Globus pallidus (tissue), 1 donor: ENCODE measurements at regions not wholly inside any gene's neighbourhood (a gene's known extent, or its start where the extent isn't known, plus 50 kb on each side); places are given as distances from the start of the nearest gene placed in this dataset.

Source experiments
- DNase-seq: peaks from one replicate; pipeline ENCODE4 v3.0.0-alpha.2; 2015; ENCODE audit warnings: low spot score

- no peak for DNase-seq
Observed at GRCh38 chr1:62988867-62989266, 204.9 kb downstream of the ATG4C start.

DNA sequence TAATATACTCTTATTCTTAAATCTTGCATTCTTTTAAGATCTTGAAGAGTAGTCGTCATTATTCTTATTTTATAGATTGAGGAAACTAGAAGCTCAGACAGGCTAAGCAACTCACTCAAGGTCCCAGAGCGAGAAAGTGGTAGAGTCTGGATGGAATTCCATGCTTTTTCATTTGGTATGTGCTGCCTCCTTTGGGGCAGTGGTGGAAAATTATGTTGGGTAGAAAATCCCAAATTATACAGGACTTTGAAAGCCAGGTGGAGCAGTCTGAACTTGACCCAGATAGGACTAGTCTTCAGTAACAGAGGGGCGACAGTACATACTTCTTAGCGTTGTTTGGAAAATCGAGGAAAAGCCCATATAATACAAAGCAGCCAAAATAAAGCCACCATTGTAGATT lies 205.6 kb downstream of the ATG4C start:
- DNase-seq, result peak; percentile 10

DNA sequence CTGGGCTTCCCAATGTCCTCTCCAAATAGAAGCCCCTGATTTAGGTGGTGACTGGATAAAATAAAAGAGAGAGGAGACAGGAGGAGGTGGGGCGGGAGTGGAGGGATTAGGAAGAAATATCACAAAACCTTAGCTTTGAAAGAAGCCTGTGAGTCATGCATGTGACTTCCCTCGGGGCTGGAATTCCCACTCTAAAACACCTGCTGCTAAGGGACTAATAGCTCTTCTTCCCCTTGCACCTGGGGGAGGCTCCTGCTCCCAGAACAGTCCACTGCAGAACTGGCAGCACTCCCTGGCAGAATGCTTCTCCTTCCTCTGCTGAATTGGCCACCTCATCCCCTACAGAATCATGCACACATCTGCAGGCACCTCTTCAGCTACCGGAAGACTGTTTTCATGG lies 207.2 kb downstream of the ATG4C start:
- DNase-seq, result no peak

GRCh38 chr1:62993844-62994243 lies 209.9 kb downstream of the ATG4C start:
- DNase-seq, result no peak

DNA sequence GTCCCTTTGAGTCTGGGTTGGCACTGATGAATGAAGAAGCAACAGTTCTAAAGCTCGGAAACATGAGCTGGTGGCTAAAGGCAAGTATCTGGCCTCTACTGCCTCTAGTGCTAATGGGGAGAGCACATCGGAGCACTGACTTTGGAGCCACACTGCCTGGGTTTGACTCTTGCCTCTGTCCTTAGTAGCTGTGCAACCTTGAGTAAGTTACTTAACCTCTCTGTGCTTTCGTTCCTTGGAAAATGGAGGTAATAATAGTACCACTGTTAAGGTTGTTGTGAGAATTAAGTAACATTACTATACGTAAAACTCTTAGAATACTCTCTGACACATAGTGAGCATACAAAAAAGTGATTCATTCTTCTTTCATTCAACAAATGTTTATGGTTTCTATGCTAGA lies 211.2 kb downstream of the ATG4C start:
- DNase-seq, result no peak

GRCh38 chr1:62997884-62998283 lies 214.0 kb downstream of the ATG4C start:
- DNase-seq, result no peak

DNA sequence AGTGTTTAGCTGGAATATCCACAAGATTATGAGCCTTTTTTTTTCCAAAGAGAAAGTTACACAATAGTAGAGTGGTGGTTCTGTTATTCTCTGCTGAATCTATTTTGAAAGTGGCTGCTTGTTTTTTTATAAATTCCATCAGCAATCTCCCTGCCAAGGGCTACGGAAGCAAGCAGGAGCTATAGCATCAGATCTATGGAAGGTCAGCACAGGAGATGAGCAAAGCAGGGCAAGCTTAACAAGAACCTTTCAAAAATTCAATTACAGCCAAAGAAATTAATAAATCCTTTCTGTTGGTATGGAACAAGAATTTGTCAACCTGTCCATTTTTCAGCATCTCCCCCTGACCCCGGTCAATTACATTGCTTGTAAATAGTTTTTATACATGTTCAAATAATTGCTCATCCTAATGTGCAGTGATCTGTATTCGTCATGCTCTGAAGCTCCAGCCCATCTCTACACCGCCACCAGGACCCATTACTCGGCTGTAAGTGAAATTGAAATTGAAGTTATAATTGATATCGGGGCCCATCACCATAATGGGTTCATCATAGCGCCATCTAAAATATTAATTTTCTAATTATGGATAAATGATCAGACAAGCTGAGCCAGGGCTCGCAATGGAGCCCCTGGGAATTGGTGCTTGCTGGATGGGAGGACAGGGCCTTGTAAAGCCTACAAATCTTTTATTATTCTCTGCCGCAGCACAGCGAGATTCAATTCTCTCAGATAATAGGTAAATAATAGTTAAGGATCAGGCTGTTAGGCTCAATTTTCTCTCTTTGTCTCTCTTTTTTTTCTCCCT lies 215.1 kb downstream of the ATG4C start:
- DNase-seq, result no peak

DNA sequence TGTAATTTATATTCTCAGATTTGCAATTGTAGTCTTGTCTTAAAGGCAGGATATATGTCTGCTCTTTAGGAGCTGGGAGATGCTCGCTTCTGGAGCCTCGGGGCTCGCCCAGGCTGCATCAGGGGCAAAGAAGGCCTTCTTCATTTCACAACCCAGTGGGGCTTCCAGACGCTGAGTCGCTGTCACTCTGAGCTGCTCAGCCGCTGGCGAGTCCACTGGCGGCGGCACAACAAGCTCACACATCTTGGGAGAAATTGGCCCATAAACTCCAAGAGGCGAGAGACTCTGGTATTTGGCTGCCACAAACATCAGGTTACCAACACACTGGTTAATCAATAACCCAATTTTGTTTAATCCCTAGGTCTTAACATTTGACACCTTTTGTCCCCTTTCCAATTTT lies 216.6 kb downstream of the ATG4C start:
- DNase-seq, result no peak

DNA sequence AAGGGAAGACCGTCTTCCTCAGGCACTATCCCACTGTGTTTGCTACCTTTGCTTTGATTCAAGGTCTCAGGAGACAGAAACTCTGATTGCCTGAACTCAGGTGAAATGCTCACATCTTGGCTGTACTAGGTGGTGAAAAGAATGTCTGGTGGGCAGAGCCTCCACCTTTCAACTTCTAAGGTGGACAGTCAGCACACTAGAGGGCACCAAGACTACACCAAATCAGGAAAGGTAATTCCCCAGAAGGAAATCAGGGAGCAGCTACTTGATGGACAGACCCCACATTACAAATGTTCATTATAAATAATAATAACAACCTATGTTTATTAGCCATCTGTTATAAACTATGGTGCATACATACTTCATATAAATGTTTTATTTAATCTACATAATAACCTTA lies 220.9 kb downstream of the ATG4C start:
- peak; percentile 30 for DNase-seq

GRCh38 chr1:63005812-63006211 lies 221.9 kb downstream of the ATG4C start:
- DNase-seq, result no peak

DNA sequence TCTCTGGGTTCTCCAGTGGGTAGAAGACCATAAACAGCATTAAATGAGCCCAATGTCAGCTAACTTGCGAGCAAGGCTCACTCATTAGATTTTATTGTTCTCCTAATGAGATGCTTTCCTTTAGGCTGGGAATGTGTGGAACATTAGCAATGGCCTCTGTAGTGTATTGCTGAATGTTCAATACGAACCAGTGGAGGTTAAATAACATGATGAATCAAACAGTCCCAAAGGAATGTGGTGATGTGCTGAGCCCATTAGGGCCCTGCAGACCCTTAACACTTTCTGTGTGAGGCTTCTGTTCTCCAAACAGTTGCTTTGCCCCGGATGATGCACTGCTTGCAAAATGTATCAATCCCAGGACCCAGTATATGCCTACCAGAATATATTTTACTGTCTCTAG lies 225.5 kb downstream of the ATG4C start:
- no peak for DNase-seq

GRCh38 chr1:63010913-63011660 lies 227.2 kb downstream of the ATG4C start:
- no peak for DNase-seq

DNA sequence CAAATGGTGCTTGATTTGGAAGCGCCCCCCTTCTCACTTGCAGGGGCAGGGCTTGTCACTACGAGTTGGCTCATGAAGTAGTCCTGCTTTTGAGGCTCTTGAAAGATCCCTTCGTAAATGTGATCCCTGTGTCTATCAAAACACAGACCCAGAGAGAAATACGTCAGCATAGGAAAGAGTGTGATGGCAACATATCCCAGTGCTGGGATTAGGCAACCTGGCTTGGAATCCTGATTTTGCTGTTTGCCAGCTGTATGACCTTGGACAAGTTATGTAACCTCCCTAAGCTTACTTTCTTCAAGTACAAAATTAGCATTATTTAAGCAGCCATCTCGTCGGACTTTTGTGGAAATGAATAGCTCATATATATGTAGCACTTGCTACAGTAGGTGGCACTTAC lies 228.4 kb downstream of the ATG4C start:
- no peak for DNase-seq

DNA sequence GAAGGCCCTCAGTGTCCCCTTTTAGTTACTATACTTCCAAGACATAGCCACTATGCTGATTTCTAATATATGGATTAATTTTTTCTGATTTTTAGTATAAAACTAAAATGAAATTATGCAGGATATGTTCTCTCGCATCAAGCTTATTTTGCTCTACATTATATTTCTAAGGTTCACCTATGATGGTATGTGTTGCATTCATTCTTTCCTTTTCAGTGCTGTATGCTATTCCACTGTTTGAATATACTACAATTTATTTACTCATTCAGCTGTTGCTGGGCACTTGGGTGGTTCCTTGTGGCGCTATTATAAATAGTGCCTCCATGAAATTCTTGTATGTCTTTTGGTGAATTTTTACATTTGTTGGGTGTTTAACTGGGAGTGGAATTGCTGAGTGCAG lies 230.3 kb downstream of the ATG4C start:
- DNase-seq, result no peak

- DNase-seq, result no peak
Observed at GRCh38 chr1:63022319-63022718, 238.4 kb downstream of the ATG4C start.

- DNase-seq, result no peak
Observed at GRCh38 chr1:63023171-63023570, 239.2 kb downstream of the ATG4C start.

DNA sequence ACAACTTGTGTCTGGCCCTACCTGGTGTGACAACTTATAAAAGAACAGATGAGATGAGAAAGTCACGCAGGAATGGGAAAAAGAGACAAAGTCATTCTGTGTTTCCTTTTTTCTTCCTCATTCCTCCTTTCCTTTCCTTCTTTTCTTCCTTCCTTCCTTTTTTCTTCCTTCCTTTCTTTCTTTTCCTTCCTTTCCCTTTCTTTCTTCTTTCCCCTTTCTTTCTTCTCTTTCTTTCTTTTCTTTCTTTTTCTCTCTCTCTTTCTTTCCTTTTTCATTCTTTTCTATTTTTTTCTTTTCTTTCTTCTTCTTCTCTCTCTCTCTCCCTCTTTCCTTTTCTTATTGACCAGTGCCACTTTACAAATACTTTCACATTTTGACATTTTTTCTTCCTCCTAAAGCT lies 239.7 kb downstream of the ATG4C start:
- DNase-seq, result no peak

DNA sequence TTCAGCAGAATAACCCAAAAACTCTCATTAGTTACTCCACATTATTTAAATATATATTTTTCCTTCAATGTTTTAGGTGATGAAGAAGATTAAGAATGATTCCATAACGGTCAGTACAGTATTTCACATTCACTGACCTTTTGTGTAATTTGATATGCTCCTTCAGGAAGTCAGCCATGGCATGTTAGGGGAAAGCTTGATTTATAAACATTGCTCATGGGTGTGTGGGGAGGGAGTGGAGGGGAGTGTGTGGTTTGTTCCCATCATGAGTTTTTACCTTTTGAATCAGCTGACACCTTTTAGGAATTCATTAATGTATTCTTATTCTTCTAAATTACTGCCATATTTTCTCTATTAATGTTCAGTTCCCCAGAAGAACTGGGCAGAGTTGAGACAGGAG lies 240.2 kb downstream of the ATG4C start:
- no peak for DNase-seq

- DNase-seq, result no peak
Observed at GRCh38 chr1:63027176-63027575, 243.2 kb downstream of the ATG4C start.

DNA sequence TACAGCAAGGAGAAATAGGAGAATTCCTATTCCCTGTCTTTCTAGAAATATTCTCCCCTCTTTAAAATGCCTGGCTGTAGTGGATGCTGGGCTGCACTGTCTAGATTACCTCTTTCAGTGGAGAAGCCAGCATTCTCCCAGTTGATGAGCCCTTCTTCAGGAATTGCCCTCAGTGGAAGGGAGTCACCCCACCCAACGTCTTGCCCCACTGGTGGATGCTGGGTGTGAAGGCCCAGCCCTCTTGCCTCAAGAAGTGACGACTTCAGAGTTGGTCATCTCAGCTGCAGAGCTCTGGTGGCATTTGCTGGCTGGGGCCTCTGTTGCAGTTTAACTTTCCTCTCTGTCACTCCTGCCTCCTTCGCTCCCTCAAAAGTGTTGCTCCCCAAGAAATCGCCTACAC lies 248.2 kb downstream of the ATG4C start:
- no peak for DNase-seq

GRCh38 chr1:63033211-63033610 lies 249.3 kb downstream of the ATG4C start:
- DNase-seq, result no peak

- DNase-seq, result no peak
Observed at GRCh38 chr1:63034256-63034655, 250.3 kb downstream of the ATG4C start.

DNA sequence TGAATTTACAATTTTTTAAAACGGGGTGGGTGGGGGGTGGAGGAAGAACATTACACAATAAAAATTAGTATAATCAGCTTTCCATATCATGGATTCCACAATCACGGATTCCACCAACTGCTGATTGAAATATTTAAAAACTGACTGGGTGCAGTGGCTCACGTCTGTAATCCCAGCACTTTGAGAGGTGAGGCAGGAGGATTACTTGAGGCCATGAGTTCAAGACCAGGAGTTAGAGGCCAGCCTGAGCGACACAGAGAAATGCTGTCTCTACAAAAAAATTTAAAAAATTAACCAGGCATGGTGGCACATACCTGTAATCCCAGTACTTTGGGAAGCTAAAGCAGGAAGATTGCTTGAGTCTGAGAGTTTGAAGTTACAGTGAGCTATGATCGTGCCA lies 254.7 kb downstream of the ATG4C start:
- DNase-seq, result no peak

- DNase-seq, result no peak
Observed at GRCh38 chr1:63041660-63042059, 257.7 kb downstream of the ATG4C start.
